MM.1S (cell line): ENCODE measurements at regions not wholly inside any gene's neighbourhood (a gene's known extent, or its start where the extent isn't known, plus 50 kb on each side); places are given as distances from the start of the nearest gene placed in this dataset.

Source experiments
- DNase-seq: peaks from one replicate; pipeline ENCODE4 v3.0.0-alpha.2; 2015
- H2AFZ ChIP-seq: fragments of 300-600 bp; sonication (generic); 2 replicates; pipeline ENCODE4 v1.6.0; 2016; ENCODE audit warnings: antibody characterized with exemption, low read length
- H3F3A ChIP-seq: fragments of 300-600 bp; sonication (generic); 2 replicates; pipeline ENCODE4 v1.6.1; 2016; ENCODE audit warnings: mild to moderate bottlenecking, antibody characterized with exemption, low read length, moderate library complexity, mixed read lengths; ENCODE audit not compliant: insufficient read depth
- H3K27ac ChIP-seq: fragments of 300-600 bp; sonication (generic); 2 replicates; pipeline ENCODE4 v1.5.1; 2016; ENCODE audit warnings: mild to moderate bottlenecking, low read length
- H3K27me3 ChIP-seq: fragments of 300-600 bp; sonication (generic); replicated peaks from 2 replicates; pipeline ENCODE4 v1.6.0; 2016; ENCODE audit warnings: low read length; ENCODE audit not compliant: insufficient read depth
- H3K36me3 ChIP-seq: fragments of 300-600 bp; sonication (generic); replicated peaks from 2 replicates; pipeline ENCODE4 v1.6.1; 2016; ENCODE audit warnings: mild to moderate bottlenecking, low read length, mixed read lengths; ENCODE audit not compliant: insufficient read depth
- H3K4me1 ChIP-seq: fragments of 300-600 bp; sonication (generic); 2 replicates; pipeline ENCODE4 v1.6.1; 2016; ENCODE audit warnings: low read length, mixed read lengths
- H3K4me2 ChIP-seq: fragments of 300-600 bp; sonication (generic); 2 replicates; pipeline ENCODE4 v1.6.0; 2016; ENCODE audit warnings: low read depth, low read length
- H3K4me3 ChIP-seq: fragments of 300-600 bp; sonication (generic); 2 replicates; pipeline ENCODE4 v1.5.1; 2016; ENCODE audit warnings: low read length, mixed read lengths
- H3K79me2 ChIP-seq: fragments of 300-600 bp; sonication (generic); 2 replicates; pipeline ENCODE4 v1.6.1; 2016; ENCODE audit warnings: mixed run types, low read length, mixed read lengths
- H3K9ac ChIP-seq: fragments of 300-600 bp; sonication (generic); 2 replicates; pipeline ENCODE4 v1.6.1; 2016; ENCODE audit warnings: low read length, mixed read lengths
- H3K9me2 ChIP-seq: fragments of 300-600 bp; sonication (generic); replicated peaks from 2 replicates; pipeline ENCODE4 v1.6.1; 2016; ENCODE audit warnings: mild to moderate bottlenecking, low read length, mixed read lengths; ENCODE audit not compliant: insufficient read depth
- H3K9me3 ChIP-seq: fragments of 300-600 bp; sonication (generic); replicated peaks from 2 replicates; pipeline ENCODE4 v1.6.1; 2016; ENCODE audit warnings: mild to moderate bottlenecking, low read length, mixed read lengths; ENCODE audit not compliant: insufficient read depth
- H4K20me1 ChIP-seq: fragments of 300-600 bp; sonication (generic); 2 replicates; pipeline ENCODE4 v1.6.1; 2016; ENCODE audit warnings: mild to moderate bottlenecking, low read length, moderate library complexity, mixed read lengths; ENCODE audit not compliant: insufficient read depth
- EZH2 ChIP-seq: fragments of 300-600 bp; sonication (generic); optimal IDR thresholded peaks from 2 replicates; pipeline ENCODE3; 2017; ENCODE audit warnings: low read depth, mild to moderate bottlenecking, antibody characterized with exemption, low read length, mixed read lengths
- EZH2phosphoT487 ChIP-seq: fragments of 300-600 bp; sonication (generic); IDR thresholded peaks from 2 replicates; pipeline ENCODE4 v1.6.1; 2018; ENCODE audit warnings: antibody characterized with exemption, low read length
- TF ChIP-seq, protein P1 (sequence below): fragments of 300-600 bp; sonication (generic); IDR thresholded peaks from 2 replicates; pipeline ENCODE4 v1.5.1; 2016; ENCODE audit warnings: antibody characterized with exemption, low read length, mixed read lengths

DNA sequence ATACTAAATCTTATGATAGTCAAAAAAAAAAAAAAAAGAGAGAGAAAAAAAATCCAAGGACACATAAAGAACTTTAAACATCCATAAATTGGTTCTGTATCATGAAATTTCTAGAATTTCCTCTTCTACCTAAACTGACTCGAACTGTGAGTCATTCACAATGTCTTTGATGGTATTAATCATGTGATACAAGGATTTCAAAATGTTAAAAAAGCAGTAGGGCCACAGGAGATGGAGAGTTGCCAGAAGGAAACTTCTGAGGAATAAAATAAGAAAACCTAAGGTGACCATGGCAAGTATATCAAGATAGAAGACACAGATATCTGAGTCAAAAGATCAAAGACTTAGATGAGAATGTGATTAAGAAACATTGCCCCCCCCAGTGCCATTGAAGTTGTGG is 1320.9 kb upstream of the FLRT2 start:
- no peaks in the 10 kb centered on the region for H3K36me3 ChIP-seq
- H3K79me2 ChIP-seq = no peaks in the 10 kb centered on the region
- H3K9ac ChIP-seq = no peak overlapping the region
- no peaks in the 10 kb centered on the region for H3K27me3 ChIP-seq
- H4K20me1 ChIP-seq = no peaks in the 10 kb centered on the region
- no peaks in the 10 kb centered on the region for H3K4me1 ChIP-seq
- H3K4me2 ChIP-seq = no peak overlapping the region
- DNase-seq = no peak
- H3K9me2 ChIP-seq = no peaks in the 10 kb centered on the region
- H3K9me3 ChIP-seq = no peaks in the 10 kb centered on the region
- TF ChIP-seq EZH2phosphoT487 (no peak), EZH2 (no peak)
- TF ChIP-seq, protein P1, sequence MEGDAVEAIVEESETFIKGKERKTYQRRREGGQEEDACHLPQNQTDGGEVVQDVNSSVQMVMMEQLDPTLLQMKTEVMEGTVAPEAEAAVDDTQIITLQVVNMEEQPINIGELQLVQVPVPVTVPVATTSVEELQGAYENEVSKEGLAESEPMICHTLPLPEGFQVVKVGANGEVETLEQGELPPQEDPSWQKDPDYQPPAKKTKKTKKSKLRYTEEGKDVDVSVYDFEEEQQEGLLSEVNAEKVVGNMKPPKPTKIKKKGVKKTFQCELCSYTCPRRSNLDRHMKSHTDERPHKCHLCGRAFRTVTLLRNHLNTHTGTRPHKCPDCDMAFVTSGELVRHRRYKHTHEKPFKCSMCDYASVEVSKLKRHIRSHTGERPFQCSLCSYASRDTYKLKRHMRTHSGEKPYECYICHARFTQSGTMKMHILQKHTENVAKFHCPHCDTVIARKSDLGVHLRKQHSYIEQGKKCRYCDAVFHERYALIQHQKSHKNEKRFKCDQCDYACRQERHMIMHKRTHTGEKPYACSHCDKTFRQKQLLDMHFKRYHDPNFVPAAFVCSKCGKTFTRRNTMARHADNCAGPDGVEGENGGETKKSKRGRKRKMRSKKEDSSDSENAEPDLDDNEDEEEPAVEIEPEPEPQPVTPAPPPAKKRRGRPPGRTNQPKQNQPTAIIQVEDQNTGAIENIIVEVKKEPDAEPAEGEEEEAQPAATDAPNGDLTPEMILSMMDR = no peak
- H3K4me3 ChIP-seq = no peak overlapping the region
- no peak overlapping the region for H2AFZ ChIP-seq
- H3F3A ChIP-seq = no peaks in the 10 kb centered on the region
- no peak overlapping the region for H3K27ac ChIP-seq

- TF ChIP-seq EZH2 = no peak
- TF ChIP-seq, protein P1 = no peak
- no peak for TF ChIP-seq EZH2phosphoT487
- no peak overlapping the region for H2AFZ ChIP-seq
- H3K27ac ChIP-seq = no peak overlapping the region
- H3K4me3 ChIP-seq = no peak overlapping the region
- H3K36me3 ChIP-seq = no peaks in the 10 kb centered on the region
- H3K79me2 ChIP-seq = no peaks in the 10 kb centered on the region
- no peaks in the 10 kb centered on the region for H3K4me1 ChIP-seq
- H3K9me2 ChIP-seq = no peaks in the 10 kb centered on the region
- no peak for DNase-seq
- H3K4me2 ChIP-seq = no peak overlapping the region
- H3K9ac ChIP-seq = no peak overlapping the region
- H3F3A ChIP-seq = no peaks in the 10 kb centered on the region
- H3K27me3 ChIP-seq = no peaks in the 10 kb centered on the region
- no peaks in the 10 kb centered on the region for H3K9me3 ChIP-seq
- no peaks in the 10 kb centered on the region for H4K20me1 ChIP-seq
Measured at GRCh38 chr14:84217066-84217465, 1312.9 kb upstream of the FLRT2 start.

DNA sequence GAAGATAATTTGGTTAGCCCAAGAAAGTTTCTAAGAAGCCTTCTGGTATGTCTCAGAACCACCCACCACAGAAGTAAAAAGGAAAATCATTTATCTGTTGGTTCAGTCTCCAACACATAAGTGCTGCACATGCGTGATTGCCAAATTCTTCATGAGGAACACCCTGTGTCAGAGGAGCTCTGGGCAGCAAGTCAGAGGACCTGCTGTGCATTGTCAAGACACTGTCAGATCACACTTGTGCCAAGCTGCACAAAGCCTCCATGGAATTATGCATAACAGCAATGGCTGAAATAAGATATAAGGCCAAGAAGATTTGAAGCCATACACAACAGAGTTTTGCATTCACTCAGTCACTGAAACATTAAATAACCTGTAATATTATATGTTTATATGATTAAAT is 1304.7 kb upstream of the FLRT2 start:
- no peak overlapping the region for H3K4me3 ChIP-seq
- TF ChIP-seq EZH2 = no peak
- TF ChIP-seq, protein P1 = no peak
- no peak for TF ChIP-seq EZH2phosphoT487
- H3K9me3 ChIP-seq = no peaks in the 10 kb centered on the region
- H2AFZ ChIP-seq = no peak overlapping the region
- H3K27me3 ChIP-seq = no peaks in the 10 kb centered on the region
- H3K4me1 ChIP-seq = no peaks in the 10 kb centered on the region
- no peaks in the 10 kb centered on the region for H4K20me1 ChIP-seq
- no peaks in the 10 kb centered on the region for H3F3A ChIP-seq
- H3K27ac ChIP-seq = no peak overlapping the region
- H3K9me2 ChIP-seq = no peaks in the 10 kb centered on the region
- DNase-seq = no peak
- H3K79me2 ChIP-seq = no peaks in the 10 kb centered on the region
- H3K9ac ChIP-seq = no peak overlapping the region
- no peak overlapping the region for H3K4me2 ChIP-seq
- no peaks in the 10 kb centered on the region for H3K36me3 ChIP-seq

DNA sequence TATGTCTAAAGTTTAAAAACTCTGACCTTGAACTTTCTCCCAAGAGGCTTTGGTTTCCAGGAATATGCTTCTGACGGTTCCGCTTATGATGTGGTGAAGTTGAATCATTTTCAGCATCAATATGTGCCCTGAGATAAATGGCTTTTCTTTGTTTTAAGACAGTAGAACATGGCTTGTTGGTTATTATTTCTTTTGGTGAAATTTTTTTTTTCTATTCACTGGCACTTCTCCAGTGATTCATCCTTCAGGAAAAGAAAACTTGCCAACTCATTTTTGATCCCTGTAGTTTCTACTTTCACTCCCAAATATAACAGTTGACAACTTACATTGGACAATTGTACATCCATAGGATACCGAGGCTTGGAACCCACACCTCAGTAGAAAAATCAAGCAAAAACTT is 1301.2 kb upstream of the FLRT2 start:
- H3K79me2 ChIP-seq = no peaks in the 10 kb centered on the region
- no peaks in the 10 kb centered on the region for H3K9me3 ChIP-seq
- H4K20me1 ChIP-seq = no peaks in the 10 kb centered on the region
- H3K4me2 ChIP-seq = no peak overlapping the region
- DNase-seq = no peak
- H3K27ac ChIP-seq = no peak overlapping the region
- no peak overlapping the region for H3K9ac ChIP-seq
- no peak for TF ChIP-seq EZH2phosphoT487
- no peak for TF ChIP-seq EZH2
- TF ChIP-seq, protein P1 = no peak
- H3F3A ChIP-seq = no peaks in the 10 kb centered on the region
- H3K4me3 ChIP-seq = no peak overlapping the region
- H3K4me1 ChIP-seq = no peaks in the 10 kb centered on the region
- no peaks in the 10 kb centered on the region for H3K9me2 ChIP-seq
- H2AFZ ChIP-seq = no peak overlapping the region
- no peaks in the 10 kb centered on the region for H3K36me3 ChIP-seq
- H3K27me3 ChIP-seq = no peaks in the 10 kb centered on the region
